H9 (cell line): ENCODE measurements at regions not wholly inside any gene's neighbourhood (a gene's known extent, or its start where the extent isn't known, plus 50 kb on each side); places are given as distances from the start of the nearest gene placed in this dataset.

ENCODE experiments used
- DNase-seq: peaks from one replicate; pipeline ENCODE4 v3.0.0-alpha.2; 2017
- H2AFZ ChIP-seq: one replicate; pipeline ENCODE4 v1.6.1; 2013; ENCODE audit warnings: mild to moderate bottlenecking, low read length, control low read depth, moderate library complexity
- H2AK5ac ChIP-seq: 2 replicates; pipeline ENCODE4 v1.6.1; 2013; ENCODE audit warnings: low read length, control low read depth, mixed read lengths; ENCODE audit not compliant: insufficient read length
- H2BK120ac ChIP-seq: one replicate; pipeline ENCODE4 v1.6.1; 2013; ENCODE audit warnings: low read depth, mild to moderate bottlenecking, low read length, control low read depth, inconsistent platforms; ENCODE audit not compliant: poor library complexity, severe bottlenecking
- H2BK12ac ChIP-seq: 2 replicates; pipeline ENCODE4 v1.6.1; 2013; ENCODE audit warnings: low read length, control low read depth, mixed read lengths, low read depth; ENCODE audit not compliant: insufficient read length
- H2BK15ac ChIP-seq: 2 replicates; pipeline ENCODE4 v1.6.1; 2013; ENCODE audit warnings: low read depth, low read length, control low read depth
- H2BK20ac ChIP-seq: one replicate; pipeline ENCODE4 v1.6.1; 2013; ENCODE audit warnings: low read depth, mild to moderate bottlenecking, low read length, control low read depth, inconsistent platforms; ENCODE audit not compliant: poor library complexity, severe bottlenecking
- H2BK5ac ChIP-seq: 2 replicates; pipeline ENCODE4 v1.6.1; 2013; ENCODE audit warnings: low read length, control low read depth, mixed read lengths; ENCODE audit not compliant: insufficient read length
- H3K14ac ChIP-seq: 2 replicates; pipeline ENCODE4 v1.6.1; 2013; ENCODE audit warnings: low read length, control low read depth; ENCODE audit not compliant: insufficient read depth
- H3K18ac ChIP-seq: 2 replicates; pipeline ENCODE4 v1.6.1; 2013; ENCODE audit warnings: low read depth, mild to moderate bottlenecking, mixed read lengths, low read length, control low read depth; ENCODE audit not compliant: insufficient read length
- H3K23ac ChIP-seq: 2 replicates; pipeline ENCODE4 v1.6.1; 2013; ENCODE audit warnings: low read length, control low read depth, mixed read lengths, low read depth; ENCODE audit not compliant: insufficient read length
- H3K23me2 ChIP-seq: 2 replicates; pipeline ENCODE4 v1.6.1; 2013; ENCODE audit warnings: low read depth, mild to moderate bottlenecking, mixed read lengths, low read length, control low read depth; ENCODE audit not compliant: insufficient read length, poor library complexity, severe bottlenecking
- H3K27ac ChIP-seq: 2 replicates; pipeline ENCODE4 v1.5.1; 2013; ENCODE audit warnings: low read length, control low read depth, mixed read lengths, low read depth; ENCODE audit not compliant: insufficient read length
- H3K27me3 ChIP-seq: 2 replicates; pipeline ENCODE4 v1.6.1; 2013; ENCODE audit warnings: low read length, control low read depth, inconsistent platforms; ENCODE audit not compliant: insufficient read depth
- H3K4ac ChIP-seq: 2 replicates; pipeline ENCODE4 v1.6.1; 2013; ENCODE audit warnings: low read depth, mild to moderate bottlenecking, control low read depth, inconsistent platforms, low read length, moderate library complexity
- H3K4me1 ChIP-seq: 2 replicates; pipeline ENCODE4 v1.6.1; 2013; ENCODE audit warnings: low read length, control low read depth, inconsistent platforms; ENCODE audit not compliant: insufficient read depth
- H3K4me2 ChIP-seq: 2 replicates; pipeline ENCODE4 v1.6.1; 2013; ENCODE audit warnings: low read length, control low read depth, mixed read lengths; ENCODE audit not compliant: insufficient read length, insufficient read depth
- H3K56ac ChIP-seq: 2 replicates; pipeline ENCODE4 v1.6.1; 2013; ENCODE audit warnings: low read depth, mild to moderate bottlenecking, mixed read lengths, low read length, control low read depth; ENCODE audit not compliant: insufficient read length
- H3K79me1 ChIP-seq: 2 replicates; pipeline ENCODE4 v1.6.1; 2013; ENCODE audit warnings: low read depth, mild to moderate bottlenecking, moderate library complexity, low read length, control low read depth, inconsistent platforms; ENCODE audit not compliant: insufficient read depth, poor library complexity, severe bottlenecking
- H3K79me2 ChIP-seq: 2 replicates; pipeline ENCODE4 v1.6.1; 2013; ENCODE audit warnings: low read length, control low read depth, inconsistent platforms; ENCODE audit not compliant: insufficient read depth
- H3K9ac ChIP-seq: 2 replicates; pipeline ENCODE4 v1.6.1; 2013; ENCODE audit warnings: low read length, control low read depth, mixed read lengths; ENCODE audit not compliant: insufficient read length; ENCODE audit errors: extremely low read depth
- H3K9me3 ChIP-seq: one replicate; pipeline ENCODE4 v1.6.1; 2013; ENCODE audit warnings: low read depth, low read length, inconsistent platforms; ENCODE audit not compliant: control insufficient read depth
- H3T11ph ChIP-seq: one replicate; pipeline ENCODE4 v1.6.1; 2013; ENCODE audit warnings: mild to moderate bottlenecking, low read length, control low read depth, inconsistent platforms
- H4K20me1 ChIP-seq: one replicate; pipeline ENCODE4 v1.6.1; 2013; ENCODE audit not compliant: control insufficient read depth, insufficient read length, insufficient read depth
- H4K5ac ChIP-seq: 2 replicates; pipeline ENCODE4 v1.6.1; 2013; ENCODE audit warnings: low read depth, mild to moderate bottlenecking, mixed read lengths, low read length, control low read depth; ENCODE audit not compliant: insufficient read length
- H4K8ac ChIP-seq: replicated peaks from 2 replicates; pipeline ENCODE4 v1.6.1; 2013; ENCODE audit warnings: low read length, control low read depth, mixed read lengths, low read depth; ENCODE audit not compliant: insufficient read length
- H4K91ac ChIP-seq: 2 replicates; pipeline ENCODE4 v1.6.1; 2013; ENCODE audit warnings: low read depth, mild to moderate bottlenecking, moderate library complexity, mixed read lengths, low read length, control low read depth; ENCODE audit not compliant: insufficient read length
- H3K27ac Mint-ChIP-seq, 3 experiments: 2 replicates in 2 of 3; 3 replicates in 1 of 3; pipeline ENCODE4 v1.8.0; 2020 to 2021; ENCODE audit warnings: mixed read lengths in 3 of 3, mild to moderate bottlenecking in 1 of 3, moderate library complexity in 1 of 3
- H3K27me3 Mint-ChIP-seq: 2 replicates; pipeline ENCODE4 v1.8.0; 2021; ENCODE audit warnings: low read depth, mild to moderate bottlenecking, moderate library complexity, mixed read lengths
- H3K36me3 Mint-ChIP-seq, 3 experiments: 2 replicates in 2 of 3; 3 replicates in 1 of 3; pipeline ENCODE4 v1.8.0; 2020 to 2021; ENCODE audit warnings: low read depth in 3 of 3, mixed read lengths in 3 of 3; ENCODE audit not compliant: insufficient read depth in 1 of 3
- H3K4me1 Mint-ChIP-seq, 2 experiments: 2 replicates each; pipeline ENCODE4 v1.8.0; 2020; ENCODE audit warnings: mixed read lengths in 2 of 2
- H3K4me3 Mint-ChIP-seq, 2 experiments: 2 replicates in 1 of 2; 3 replicates in 1 of 2; pipeline ENCODE4 v1.8.0; 2020 to 2021; ENCODE audit warnings: mild to moderate bottlenecking in 2 of 2, mixed read lengths in 2 of 2, moderate library complexity in 1 of 2
- H3K9me3 Mint-ChIP-seq, 2 experiments: 2 replicates in 1 of 2; 3 replicates in 1 of 2; pipeline ENCODE4 v1.8.0; 2020; ENCODE audit warnings: mild to moderate bottlenecking in 2 of 2, mixed read lengths in 2 of 2, moderate library complexity in 1 of 2
- WGBS: extraction: QIAGEN DNeasy Blood & Tissue Kit; methylation state at CpG from one replicate; pipeline ENCODE4 v1.1.7; 2013; ENCODE audit warnings: missing lambda C conversion rate, low lambda C conversion rate, mixed read lengths; ENCODE audit not compliant: insufficient read length; ENCODE audit errors: extremely low coverage; 5-methylcytosine and 5-hydroxymethylcytosine counted together
- TF ChIP-seq, protein P1 (sequence below): fragments of 200-600 bp; sonication (generic); conservative IDR thresholded peaks from 3 replicates; pipeline ENCODE4 v1.8.0; 2021; ENCODE audit warnings: antibody characterized with exemption, mild to moderate bottlenecking

GRCh38 chr6:68237205-68237604 lies 397.9 kb upstream of the ADGRB3 start:
- Histone ChIP-seq H3K79me1 (no peaks in the 10 kb centered on the region), H3K9ac (no peak overlapping the region), H3K14ac (no peak overlapping the region), H3K4me1 (peaks cover 2% of the 10 kb centered on the region), H2AK5ac (no peak overlapping the region), H2BK15ac (no peak overlapping the region), H2BK12ac (no peak overlapping the region), H2BK120ac (no peak overlapping the region), H3K4me2 (no peak overlapping the region), H4K91ac (no peak overlapping the region), H3K27me3 (no peaks in the 10 kb centered on the region), H3K23me2 (no peaks in the 10 kb centered on the region), H3K23ac (no peak overlapping the region), H3K4ac (no peak overlapping the region), H3K79me2 (no peaks in the 10 kb centered on the region), H3K9me3 (no peaks in the 10 kb centered on the region), H2AFZ (no peak overlapping the region), H4K20me1 (no peaks in the 10 kb centered on the region), H3K18ac (no peak overlapping the region), H2BK5ac (no peak overlapping the region), H4K8ac (no peak overlapping the region), H3K56ac (no peak overlapping the region), H2BK20ac (no peak overlapping the region), H3K27ac (no peak overlapping the region), H3T11ph (no peak overlapping the region), H4K5ac (no peak overlapping the region)
- Mint-ChIP-seq H3K4me1 (peaks cover 3 to 12% of the 10 kb centered on the region in 2 experiments), H3K4me3 (no peak overlapping the region), H3K9me3 (no peaks in the 10 kb centered on the region), H3K27me3 (no peaks in the 10 kb centered on the region), H3K27ac (no peak overlapping the region), H3K36me3 (no peaks in the 10 kb centered on the region)
- DNase-seq, result no peak
- no CpG with 5 or more reads among the region's 6 CpGs for WGBS
- TF ChIP-seq, protein P1, sequence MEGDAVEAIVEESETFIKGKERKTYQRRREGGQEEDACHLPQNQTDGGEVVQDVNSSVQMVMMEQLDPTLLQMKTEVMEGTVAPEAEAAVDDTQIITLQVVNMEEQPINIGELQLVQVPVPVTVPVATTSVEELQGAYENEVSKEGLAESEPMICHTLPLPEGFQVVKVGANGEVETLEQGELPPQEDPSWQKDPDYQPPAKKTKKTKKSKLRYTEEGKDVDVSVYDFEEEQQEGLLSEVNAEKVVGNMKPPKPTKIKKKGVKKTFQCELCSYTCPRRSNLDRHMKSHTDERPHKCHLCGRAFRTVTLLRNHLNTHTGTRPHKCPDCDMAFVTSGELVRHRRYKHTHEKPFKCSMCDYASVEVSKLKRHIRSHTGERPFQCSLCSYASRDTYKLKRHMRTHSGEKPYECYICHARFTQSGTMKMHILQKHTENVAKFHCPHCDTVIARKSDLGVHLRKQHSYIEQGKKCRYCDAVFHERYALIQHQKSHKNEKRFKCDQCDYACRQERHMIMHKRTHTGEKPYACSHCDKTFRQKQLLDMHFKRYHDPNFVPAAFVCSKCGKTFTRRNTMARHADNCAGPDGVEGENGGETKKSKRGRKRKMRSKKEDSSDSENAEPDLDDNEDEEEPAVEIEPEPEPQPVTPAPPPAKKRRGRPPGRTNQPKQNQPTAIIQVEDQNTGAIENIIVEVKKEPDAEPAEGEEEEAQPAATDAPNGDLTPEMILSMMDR, result no peak
